CD14-positive monocyte (primary cell): ENCODE measurements at regions not wholly inside any gene's neighbourhood (a gene's known extent, or its start where the extent isn't known, plus 50 kb on each side); places are given as distances from the start of the nearest gene placed in this dataset.

Experiments used
- DNase-seq, 3 donors: peaks; one replicate each; pipeline ENCODE4 v3.0.0-alpha.2; 2011 to 2022
- H2AFZ ChIP-seq: 2 replicates; pipeline ENCODE4 v1.6.0; 2012; ENCODE audit warnings: mild to moderate bottlenecking, low read depth, low read length, inconsistent platforms; ENCODE audit not compliant: insufficient read depth, poor library complexity, severe bottlenecking
- H3K27ac ChIP-seq, 2 donors: 1 replicate in 1 of 2; 2 replicates in 1 of 2; pipeline ENCODE4 v1.5.1; 2012 to 2013; ENCODE audit warnings: low read length in 2 of 2, control low read depth in 1 of 2, inconsistent platforms in 1 of 2, low read depth in 1 of 2, mild to moderate bottlenecking in 1 of 2
- H3K27me3 ChIP-seq, 2 donors: one replicate each; pipeline versions ENCODE4 v1.6.0 to v1.6.1; 2011 to 2013; ENCODE audit warnings: low read length in 2 of 2; ENCODE audit not compliant: control insufficient read depth in 2 of 2, insufficient read depth in 2 of 2
- H3K36me3 ChIP-seq, 2 donors: replicated peaks in 1 of 2; 1 replicate in 1 of 2; 2 replicates in 1 of 2; pipeline versions ENCODE4 v1.5.1 to v1.6.1; 2012 to 2013; ENCODE audit warnings: low read length in 2 of 2, control low read depth in 1 of 2, inconsistent platforms in 1 of 2, mild to moderate bottlenecking in 1 of 2; ENCODE audit not compliant: insufficient read depth in 2 of 2, control insufficient read depth in 1 of 2
- H3K4me1 ChIP-seq, 2 donors: 1 replicate in 1 of 2; 2 replicates in 1 of 2; pipeline versions ENCODE4 v1.5.1 to v1.6.1; 2012 to 2013; ENCODE audit warnings: low read length in 2 of 2, control low read depth in 1 of 2, inconsistent platforms in 1 of 2, mild to moderate bottlenecking in 1 of 2, moderate library complexity in 1 of 2; ENCODE audit not compliant: insufficient read depth in 2 of 2, control insufficient read depth in 1 of 2
- H3K4me2 ChIP-seq: replicated peaks from 2 replicates; pipeline ENCODE3; 2012; ENCODE audit warnings: low read length, moderate library complexity, mild to moderate bottlenecking; ENCODE audit not compliant: poor library complexity, severe bottlenecking; ENCODE audit errors: extremely low read depth
- H3K4me3 ChIP-seq, 3 experiments: fragments of 200-600 bp in 1 of 3; sonication (generic) in 1 of 3; replicated peaks in 1 of 3; 1 replicate in 2 of 3; 2 replicates in 1 of 3; pipeline ENCODE4 v1.5.1; 2011 to 2013; ENCODE audit warnings: low read length in 3 of 3, mild to moderate bottlenecking in 3 of 3, control low read depth in 2 of 3, low read depth in 2 of 3, inconsistent platforms in 1 of 3, moderate library complexity in 1 of 3
- H3K79me2 ChIP-seq: 2 replicates; pipeline ENCODE4 v1.6.0; 2012; ENCODE audit warnings: mild to moderate bottlenecking, control low read depth, inconsistent platforms, low read length, moderate library complexity; ENCODE audit not compliant: insufficient read depth
- H3K9ac ChIP-seq: 2 replicates; pipeline ENCODE4 v1.6.0; 2017; ENCODE audit warnings: low read length, mild to moderate bottlenecking; ENCODE audit not compliant: insufficient read depth, poor library complexity, severe bottlenecking
- H3K9me3 ChIP-seq, 2 donors: replicated peaks in 1 of 2; 1 replicate in 1 of 2; 2 replicates in 1 of 2; pipeline versions ENCODE4 v1.5.1 to v1.6.1; 2012 to 2013; ENCODE audit warnings: low read length in 2 of 2, control low read depth in 1 of 2; ENCODE audit not compliant: control insufficient read depth in 1 of 2, insufficient read depth in 1 of 2
- H4K20me1 ChIP-seq: 2 replicates; pipeline ENCODE4 v1.6.0; 2012; ENCODE audit warnings: mild to moderate bottlenecking, low read length, control low read depth, moderate library complexity; ENCODE audit not compliant: insufficient read depth
- H3K27ac Mint-ChIP-seq, 7 donors: one replicate each; pipeline ENCODE4 v1.8.0; 2020; ENCODE audit warnings: mild to moderate bottlenecking in 7 of 7, mixed read lengths in 7 of 7, moderate library complexity in 6 of 7, inconsistent platforms in 2 of 7
- H3K27me3 Mint-ChIP-seq, 3 donors: one replicate each; pipeline ENCODE4 v1.8.0; 2021 to 2022; ENCODE audit warnings: low read depth in 3 of 3, mild to moderate bottlenecking in 3 of 3, mixed read lengths in 3 of 3, moderate library complexity in 3 of 3, inconsistent platforms in 1 of 3
- H3K36me3 Mint-ChIP-seq, 2 donors: one replicate each; pipeline ENCODE4 v1.8.0; 2020; ENCODE audit warnings: mixed read lengths in 2 of 2, inconsistent platforms in 1 of 2, mild to moderate bottlenecking in 1 of 2
- H3K4me1 Mint-ChIP-seq: one replicate; pipeline ENCODE4 v1.8.0; 2020; ENCODE audit warnings: mild to moderate bottlenecking, mixed read lengths
- H3K4me3 Mint-ChIP-seq, 2 donors: one replicate each; pipeline ENCODE4 v1.8.0; 2020; ENCODE audit warnings: mild to moderate bottlenecking in 2 of 2, mixed read lengths in 2 of 2, moderate library complexity in 1 of 2
- H3K9me3 Mint-ChIP-seq, 7 donors: one replicate each; pipeline ENCODE4 v1.8.0; 2020 to 2022; ENCODE audit warnings: mixed read lengths in 7 of 7, mild to moderate bottlenecking in 6 of 7, moderate library complexity in 6 of 7, inconsistent platforms in 2 of 7
- CTCF ChIP-seq: fragments of 200-600 bp; IDR thresholded peaks from one replicate; pipeline ENCODE4 v1.8.0; 2022; ENCODE audit warnings: antibody characterized with exemption, mild to moderate bottlenecking
- WGBS: methylation state at CpG from one replicate; pipeline ENCODE4 v1.1.5; 2013; ENCODE audit warnings: missing lambda C conversion rate; ENCODE audit not compliant: insufficient coverage; 5-methylcytosine and 5-hydroxymethylcytosine counted together
- intact Hi-C, 2 donors: fragments of 100-400 bp; cut with micrococcal nuclease; formaldehyde crosslinking; loops; one replicate each; pipeline versions ENCODE4 v1.15.0 to v1.15.1; 2023

DNA sequence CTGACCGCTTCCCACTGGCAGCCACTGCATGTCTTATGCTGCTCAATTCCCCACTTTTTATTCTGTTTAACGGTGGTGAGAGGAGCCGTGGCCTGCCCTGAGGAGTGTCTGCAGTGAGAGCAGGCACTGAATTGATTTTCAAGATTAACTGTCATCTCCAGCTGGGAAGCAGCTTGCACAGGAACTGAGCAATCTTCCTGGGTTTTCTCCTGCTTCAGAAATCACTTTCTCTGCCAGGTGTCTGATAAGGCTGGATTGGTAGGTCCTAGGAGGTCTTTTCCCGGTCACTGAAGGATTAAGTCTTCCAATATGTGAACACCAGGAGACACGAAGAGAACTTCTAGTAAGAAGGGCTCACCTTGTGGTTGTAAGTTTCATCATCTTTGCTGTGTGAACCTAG is 181.1 kb upstream of the RAD23B start:
- no peaks in the 10 kb centered on the region for H3K36me3 Mint-ChIP-seq

DNA sequence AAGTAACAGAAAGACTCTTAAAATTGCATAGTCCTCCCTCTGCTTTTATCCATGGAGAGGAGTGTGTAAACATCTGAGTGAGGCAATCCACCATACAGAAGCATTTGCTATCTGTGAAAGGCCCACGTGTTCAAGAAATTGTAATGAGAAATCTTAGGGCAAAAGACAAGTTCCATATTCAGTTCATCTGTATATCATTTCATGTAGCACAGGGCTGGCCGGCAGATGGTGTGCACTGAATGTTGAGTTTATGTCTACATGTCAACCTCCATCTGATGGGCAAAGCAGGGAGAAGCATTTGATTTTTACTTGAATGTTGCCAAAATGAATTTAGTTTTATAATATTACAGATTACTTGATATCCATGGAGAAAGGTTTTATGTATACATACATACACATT is 179.5 kb upstream of the RAD23B start:
- H4K20me1 ChIP-seq: no peaks in the 10 kb centered on the region
- intact Hi-C loops: no loop called here
- H3K9ac ChIP-seq: no peak overlapping the region
- no peak overlapping the region for H3K27ac ChIP-seq
- no peak for TF ChIP-seq CTCF
- no peaks in the 10 kb centered on the region for H3K27me3 ChIP-seq
- H3K4me1 ChIP-seq: no peaks in the 10 kb centered on the region
- H3K27ac Mint-ChIP-seq: no peak overlapping the region
- H2AFZ ChIP-seq: no peak overlapping the region
- no peak for DNase-seq
- WGBS: no CpG with 5 or more reads among the region's 2 CpGs
- no peaks in the 10 kb centered on the region for H3K36me3 ChIP-seq
- no peaks in the 10 kb centered on the region for H3K4me1 Mint-ChIP-seq
- no peaks in the 10 kb centered on the region for H3K36me3 Mint-ChIP-seq
- H3K9me3 ChIP-seq: no peaks in the 10 kb centered on the region
- H3K4me3 Mint-ChIP-seq: no peak overlapping the region
- H3K4me3 ChIP-seq: no peak overlapping the region
- H3K79me2 ChIP-seq: no peaks in the 10 kb centered on the region
- no peak overlapping the region for H3K4me2 ChIP-seq
- peaks cover 0 to 4% (median 1%) of the 10 kb centered on the region in 3 donors for H3K27me3 Mint-ChIP-seq
- peaks cover 0 to 2% (median 0%) of the 10 kb centered on the region in 7 donors for H3K9me3 Mint-ChIP-seq

More for the DNA sequence above, 181.1 kb upstream of the RAD23B start:
- Histone ChIP-seq H3K79me2 (no peaks in the 10 kb centered on the region), H3K27ac (no peak overlapping the region), H3K4me1 (no peaks in the 10 kb centered on the region), H3K27me3 (no peaks in the 10 kb centered on the region), H3K9me3 (no peaks in the 10 kb centered on the region), H3K4me2 (no peak overlapping the region), H4K20me1 (no peaks in the 10 kb centered on the region), H2AFZ (no peak overlapping the region), H3K9ac (no peak overlapping the region), H3K36me3 (no peaks in the 10 kb centered on the region), H3K4me3 (no peak overlapping the region)
- WGBS: 100% methylated on average over 3 of the region's 5 CpGs
- H3K27me3 Mint-ChIP-seq: peaks cover 0 to 4% (median 1%) of the 10 kb centered on the region in 3 donors
- no peak for TF ChIP-seq CTCF
- peak overlapping the region in 1 of 7 donors; percentile 62 for H3K27ac Mint-ChIP-seq
- DNase-seq: no peak
- H3K4me3 Mint-ChIP-seq: no peak overlapping the region
- H3K9me3 Mint-ChIP-seq: peaks cover 0 to 2% (median 0%) of the 10 kb centered on the region in 7 donors
- no peaks in the 10 kb centered on the region for H3K4me1 Mint-ChIP-seq
- intact Hi-C loops: no loop called here
